COR-L47 (cell line): ENCODE measurements at regions not wholly inside any gene's neighbourhood (a gene's known extent, or its start where the extent isn't known, plus 50 kb on each side); places are given as distances from the start of the nearest gene placed in this dataset.

ENCODE experiments used
- DNase-seq: peaks from one replicate; lab custom pipeline; 2025; lab: John Stamatoyannopoulos, UW

GRCh38 chr6:126091466-126091865, 105.1 kb downstream of the TRMT11 start:
- no peak for DNase-seq

- no peak for DNase-seq
Observed at GRCh38 chr6:126093108-126093507, 106.8 kb downstream of the TRMT11 start.

GRCh38 chr6:126094411-126094810, 108.1 kb downstream of the TRMT11 start:
- DNase-seq = no peak

- no peak for DNase-seq
Observed at GRCh38 chr6:126100386-126100785, 114.0 kb downstream of the TRMT11 start.

- no peak for DNase-seq
Observed at GRCh38 chr6:126102358-126102757, 116.0 kb downstream of the TRMT11 start.

- DNase-seq = no peak
Observed at GRCh38 chr6:126103993-126104392, 117.7 kb downstream of the TRMT11 start.

GRCh38 chr6:126107475-126108166, 121.3 kb downstream of the TRMT11 start:
- DNase-seq = no peak

- DNase-seq = no peak
Observed at GRCh38 chr6:126110512-126111270, 124.4 kb downstream of the TRMT11 start.

GRCh38 chr6:126111327-126111726, 125.0 kb downstream of the TRMT11 start:
- no peak for DNase-seq

GRCh38 chr6:126112171-126112632, 125.9 kb downstream of the TRMT11 start:
- DNase-seq = no peak

- no peak for DNase-seq
Observed at GRCh38 chr6:126113261-126113660, 126.9 kb downstream of the TRMT11 start.

- DNase-seq = no peak
Observed at GRCh38 chr6:126117251-126117650, 130.9 kb downstream of the TRMT11 start.

GRCh38 chr6:126118058-126118755, 131.9 kb downstream of the TRMT11 start:
- no peak for DNase-seq

- DNase-seq = no peak
Observed at GRCh38 chr6:126118936-126119335, 132.6 kb downstream of the TRMT11 start.

GRCh38 chr6:126123226-126123625, 136.9 kb downstream of the TRMT11 start:
- no peak for DNase-seq

- no peak for DNase-seq
Observed at GRCh38 chr6:126127659-126128058, 141.3 kb downstream of the TRMT11 start.

GRCh38 chr6:126131246-126131645, 144.9 kb downstream of the TRMT11 start:
- no peak for DNase-seq

- no peak for DNase-seq
Observed at GRCh38 chr6:126133984-126134383, 147.6 kb downstream of the TRMT11 start.

- no peak for DNase-seq
Observed at GRCh38 chr6:126134491-126134890, 148.2 kb downstream of the TRMT11 start.

GRCh38 chr6:126140015-126140414, 153.7 kb downstream of the TRMT11 start:
- DNase-seq = no peak

GRCh38 chr6:126143761-126144251, 157.5 kb downstream of the TRMT11 start:
- DNase-seq = no peak

- no peak for DNase-seq
Observed at GRCh38 chr6:126145351-126145750, 159.0 kb downstream of the TRMT11 start.
